RWPE1 (cell line): ENCODE measurements at regions not wholly inside any gene's neighbourhood (a gene's known extent, or its start where the extent isn't known, plus 50 kb on each side); places are given as distances from the start of the nearest gene placed in this dataset.

Experiments
- CTCF ChIA-PET: fragments of 350-600 bp; sonication (Branson Sonifier 250); formaldehyde crosslinking; extraction: SDS; loops from one replicate; lab custom pipeline; 2021; lab: Yijun Ruan, JAX
- POLR2A ChIA-PET: fragments of 400-600 bp; formaldehyde crosslinking; extraction: SDS; loops from one replicate; lab custom pipeline; 2020; ENCODE audit warnings: antibody characterized with exemption; ENCODE audit not compliant: low non-redundant PET; lab: Yijun Ruan, JAX
- DNase-seq: peaks from one replicate; pipeline ENCODE4 v3.0.0; 2012; ENCODE audit warnings: low spot score
- H3K27ac ChIP-seq: fragments of 450-650 bp; 2 replicates; pipeline ENCODE4 v1.5.1; 2017
- TF ChIP-seq, protein P1 (sequence below): fragments of 450-650 bp; conservative IDR thresholded peaks from 2 replicates; pipeline ENCODE4 v1.5.1; 2017; ENCODE audit warnings: low read depth, mild to moderate bottlenecking

- ChIA-PET CTCF (no interaction called here), POLR2A (no interaction called here)
- DNase-seq, result no peak
- TF ChIP-seq, protein P1, sequence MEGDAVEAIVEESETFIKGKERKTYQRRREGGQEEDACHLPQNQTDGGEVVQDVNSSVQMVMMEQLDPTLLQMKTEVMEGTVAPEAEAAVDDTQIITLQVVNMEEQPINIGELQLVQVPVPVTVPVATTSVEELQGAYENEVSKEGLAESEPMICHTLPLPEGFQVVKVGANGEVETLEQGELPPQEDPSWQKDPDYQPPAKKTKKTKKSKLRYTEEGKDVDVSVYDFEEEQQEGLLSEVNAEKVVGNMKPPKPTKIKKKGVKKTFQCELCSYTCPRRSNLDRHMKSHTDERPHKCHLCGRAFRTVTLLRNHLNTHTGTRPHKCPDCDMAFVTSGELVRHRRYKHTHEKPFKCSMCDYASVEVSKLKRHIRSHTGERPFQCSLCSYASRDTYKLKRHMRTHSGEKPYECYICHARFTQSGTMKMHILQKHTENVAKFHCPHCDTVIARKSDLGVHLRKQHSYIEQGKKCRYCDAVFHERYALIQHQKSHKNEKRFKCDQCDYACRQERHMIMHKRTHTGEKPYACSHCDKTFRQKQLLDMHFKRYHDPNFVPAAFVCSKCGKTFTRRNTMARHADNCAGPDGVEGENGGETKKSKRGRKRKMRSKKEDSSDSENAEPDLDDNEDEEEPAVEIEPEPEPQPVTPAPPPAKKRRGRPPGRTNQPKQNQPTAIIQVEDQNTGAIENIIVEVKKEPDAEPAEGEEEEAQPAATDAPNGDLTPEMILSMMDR, result no peak
- no peak overlapping the region for H3K27ac ChIP-seq
These were observed 422.2 kb upstream of the FSIP2 start for GRCh38 chr2:185316383-185316782.

- no peak for DNase-seq
- TF ChIP-seq, protein P1, result no peak
- CTCF ChIA-PET, result no interaction called here
- POLR2A ChIA-PET, result no interaction called here
- H3K27ac ChIP-seq, result no peak overlapping the region
These were observed 420.3 kb upstream of the FSIP2 start for GRCh38 chr2:185318271-185318724.

DNA sequence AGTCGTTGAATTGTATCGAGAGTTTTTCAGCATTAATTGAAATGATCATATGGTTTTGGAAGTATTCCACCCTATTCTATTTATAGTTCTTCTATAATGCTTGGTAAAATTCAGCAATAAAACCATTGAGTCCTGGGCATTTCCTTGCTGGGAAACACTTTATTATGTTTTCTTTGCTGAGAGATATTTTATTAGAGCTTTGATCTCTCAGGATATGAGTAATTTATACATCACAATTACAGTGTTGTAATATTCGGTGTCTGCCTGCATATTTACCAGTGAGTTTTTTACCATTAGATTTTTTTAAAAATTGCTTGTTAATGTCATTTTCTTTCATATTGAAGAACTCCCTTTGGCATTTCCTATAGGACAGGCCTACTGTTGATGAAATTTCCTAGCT, 402.7 kb upstream of the FSIP2 start:
- peak; percentile 3 for DNase-seq
- TF ChIP-seq, protein P1, result no peak
- ChIA-PET POLR2A (no interaction called here), CTCF (no interaction called here)
- no peak overlapping the region for H3K27ac ChIP-seq

- CTCF ChIA-PET, result no interaction called here
- no peak overlapping the region for H3K27ac ChIP-seq
- POLR2A ChIA-PET, result no interaction called here
- DNase-seq, result no peak
- TF ChIP-seq, protein P1, result no peak
These were observed 401.6 kb upstream of the FSIP2 start for GRCh38 chr2:185337033-185337432.

DNA sequence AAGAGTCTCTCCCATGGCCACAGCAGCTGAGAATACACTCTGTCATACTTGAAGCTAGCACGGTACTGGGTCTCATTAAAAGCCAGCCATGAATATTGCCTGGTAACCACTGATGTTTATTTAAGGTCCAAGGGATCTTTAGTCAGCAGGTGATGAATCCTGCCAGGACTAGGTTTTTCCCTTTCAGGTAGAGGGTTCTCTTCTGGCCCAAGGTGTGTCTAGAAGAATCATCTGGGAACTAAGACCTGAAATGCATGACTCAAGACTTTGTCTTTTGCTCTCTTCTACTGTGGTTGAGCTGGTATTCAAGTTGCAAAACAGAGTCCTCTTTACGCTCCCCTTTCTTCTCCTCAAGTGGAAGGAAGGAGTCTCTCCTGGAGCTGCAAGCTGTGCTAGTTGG, 400.5 kb upstream of the FSIP2 start:
- ChIA-PET CTCF (interaction anchor here (0.6 kb wide), 1 partner anchor 155 kb away, joined by 3 read pairs; no protein-coding TSS in a partner anchor), POLR2A (interaction anchor here (0.5 kb wide), 1 partner anchor 1330 kb away, joined by 5 read pairs; no protein-coding TSS in a partner anchor)
- TF ChIP-seq, protein P1, result no peak
- H3K27ac ChIP-seq, result no peak overlapping the region
- DNase-seq, result no peak

- H3K27ac ChIP-seq, result no peak overlapping the region
- DNase-seq, result no peak
- ChIA-PET POLR2A (no interaction called here), CTCF (interaction anchor here (0.6 kb wide), 1 partner anchor 45 kb away, joined by 3 read pairs; no protein-coding TSS in a partner anchor)
- TF ChIP-seq, protein P1, result no peak
These were observed 391.2 kb upstream of the FSIP2 start for GRCh38 chr2:185347445-185347844.

DNA sequence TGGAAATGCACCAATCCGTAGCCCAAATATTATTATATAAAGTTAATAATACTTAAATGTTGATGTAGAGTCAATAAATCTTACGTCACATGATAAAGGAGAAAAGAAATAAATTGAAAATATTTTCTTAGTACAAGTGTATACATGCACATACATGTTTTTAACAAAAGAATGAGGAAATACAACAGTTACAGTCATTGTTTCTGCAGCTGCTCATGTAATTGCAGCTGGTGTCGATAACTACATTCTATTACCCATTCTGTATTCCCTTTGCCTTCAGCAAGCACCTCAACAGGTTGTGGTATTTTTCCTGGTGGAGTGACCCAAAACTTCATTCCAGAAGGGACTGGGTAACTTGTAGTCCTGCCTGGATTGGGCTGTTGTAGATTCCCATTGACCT, 377.8 kb upstream of the FSIP2 start:
- ChIA-PET CTCF (interaction anchor here (0.6 to 0.7 kb wide), 2 partner anchors 10 to 21 kb away, joined by 3 read pairs; no protein-coding TSS in a partner anchor), POLR2A (no interaction called here)
- TF ChIP-seq, protein P1, result no peak
- no peak for DNase-seq
- H3K27ac ChIP-seq, result no peak overlapping the region
